ENCODE measurements at regions not wholly inside any gene's neighbourhood (a gene's known extent, or its start where the extent isn't known, plus 50 kb on each side); places are given as distances from the start of the nearest gene placed in this dataset.

DNA sequence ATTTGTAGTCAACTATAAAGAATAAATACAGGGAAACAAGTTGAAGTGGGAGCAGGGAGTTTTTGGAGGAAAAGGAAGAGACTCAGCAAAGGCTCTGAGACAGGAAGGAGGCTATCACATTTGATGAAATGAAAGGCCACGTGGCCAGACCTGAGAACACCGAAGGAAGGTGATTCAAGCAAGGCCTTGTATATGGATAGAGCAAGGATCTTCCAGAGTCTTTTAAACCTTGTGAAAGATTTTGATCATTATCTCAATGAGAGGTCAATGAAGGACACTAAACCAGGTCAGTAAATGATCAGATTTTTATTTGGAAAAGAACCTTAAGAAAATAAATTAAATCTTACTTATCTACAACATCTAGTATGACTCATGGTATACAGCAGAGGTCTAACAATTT lies 523.5 kb downstream of the SLC16A7 start:
- TF ChIP-seq EZH2 (IDR thresholded peaks at IDR 0.05; ENCODE audit: low read depth) (no peak), CTCF (conservative IDR thresholded peaks at IDR 0.05) (no peak)
